ENCODE measurements at regions not wholly inside any gene's neighbourhood (a gene's known extent, or its start where the extent isn't known, plus 50 kb on each side); places are given as distances from the start of the nearest gene placed in this dataset.

GRCh38 chr2:102978091-102978490 lies 216.3 kb downstream of the TMEM182 start:
- H3K9me3 ChIP-seq = no peaks in the 10 kb centered on the region
- no peaks in the 10 kb centered on the region for H3K27me3 ChIP-seq
- ATAC-seq (ENCODE audit: low FRiP score in 2 of 2) (no peak), DNase-seq (no peak)
- 83 to 86% methylated on average over 3 of the region's 3 CpGs for WGBS, 2 donors
- H3K4me1 ChIP-seq = no peaks in the 10 kb centered on the region
- no peak overlapping the region for H3K4me3 ChIP-seq
- no peaks in the 10 kb centered on the region for H3K36me3 ChIP-seq
- H3K27ac ChIP-seq = no peak overlapping the region
- TF ChIP-seq EP300 (IDR thresholded peaks at IDR 0.05) (no peak), POLR2AphosphoS5 (IDR thresholded peaks at IDR 0.05) (no peak), CTCF (IDR thresholded peaks at IDR 0.05) (no peak), POLR2A (IDR thresholded peaks at IDR 0.05) (no peak)

DNA sequence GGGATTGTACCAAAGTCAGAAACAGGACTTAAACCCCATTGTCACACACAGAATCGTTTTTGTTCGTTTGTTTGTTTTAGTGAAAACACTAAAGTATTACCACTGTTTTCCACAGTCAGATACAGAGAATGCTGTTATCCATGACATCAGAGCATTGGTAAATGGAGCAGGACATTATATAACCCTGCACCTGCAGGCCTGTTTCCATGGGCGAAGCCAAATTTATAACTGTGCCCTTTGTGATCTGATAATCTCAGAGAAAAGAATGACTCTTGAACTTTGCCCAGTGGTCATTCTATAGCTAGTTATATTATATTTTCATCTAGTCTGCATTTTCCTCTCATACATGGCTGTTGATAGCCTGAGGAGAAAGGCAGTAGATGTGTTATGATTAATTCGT lies 217.6 kb downstream of the TMEM182 start:
- Histone ChIP-seq H3K4me3 (no peak overlapping the region), H3K36me3 (no peaks in the 10 kb centered on the region), H3K9me3 (no peaks in the 10 kb centered on the region), H3K4me1 (no peaks in the 10 kb centered on the region), H3K27ac (no peak overlapping the region), H3K27me3 (no peaks in the 10 kb centered on the region)
- 77 to 82% methylated on average over 4 of the region's 4 CpGs for WGBS, 2 donors
- TF ChIP-seq EP300 (IDR thresholded peaks at IDR 0.05) (no peak), POLR2AphosphoS5 (IDR thresholded peaks at IDR 0.05) (no peak), POLR2A (IDR thresholded peaks at IDR 0.05) (no peak), CTCF (IDR thresholded peaks at IDR 0.05) (no peak)
- ATAC-seq (ENCODE audit: low FRiP score in 2 of 2) = no peak
- no peak for DNase-seq

GRCh38 chr2:102983786-102984185 lies 222.0 kb downstream of the TMEM182 start:
- Histone ChIP-seq H3K36me3 (no peaks in the 10 kb centered on the region), H3K9me3 (no peaks in the 10 kb centered on the region), H3K4me1 (no peaks in the 10 kb centered on the region), H3K4me3 (no peak overlapping the region), H3K27me3 (no peaks in the 10 kb centered on the region), H3K27ac (no peak overlapping the region)
- no peak for ATAC-seq (ENCODE audit: low FRiP score in 2 of 2)
- DNase-seq = no peak
- WGBS, 2 donors = 70 to 74% methylated on average over 3 of the region's 3 CpGs
- TF ChIP-seq POLR2A (IDR thresholded peaks at IDR 0.05) (no peak), POLR2AphosphoS5 (IDR thresholded peaks at IDR 0.05) (no peak), CTCF (IDR thresholded peaks at IDR 0.05) (no peak), EP300 (IDR thresholded peaks at IDR 0.05) (no peak)

DNA sequence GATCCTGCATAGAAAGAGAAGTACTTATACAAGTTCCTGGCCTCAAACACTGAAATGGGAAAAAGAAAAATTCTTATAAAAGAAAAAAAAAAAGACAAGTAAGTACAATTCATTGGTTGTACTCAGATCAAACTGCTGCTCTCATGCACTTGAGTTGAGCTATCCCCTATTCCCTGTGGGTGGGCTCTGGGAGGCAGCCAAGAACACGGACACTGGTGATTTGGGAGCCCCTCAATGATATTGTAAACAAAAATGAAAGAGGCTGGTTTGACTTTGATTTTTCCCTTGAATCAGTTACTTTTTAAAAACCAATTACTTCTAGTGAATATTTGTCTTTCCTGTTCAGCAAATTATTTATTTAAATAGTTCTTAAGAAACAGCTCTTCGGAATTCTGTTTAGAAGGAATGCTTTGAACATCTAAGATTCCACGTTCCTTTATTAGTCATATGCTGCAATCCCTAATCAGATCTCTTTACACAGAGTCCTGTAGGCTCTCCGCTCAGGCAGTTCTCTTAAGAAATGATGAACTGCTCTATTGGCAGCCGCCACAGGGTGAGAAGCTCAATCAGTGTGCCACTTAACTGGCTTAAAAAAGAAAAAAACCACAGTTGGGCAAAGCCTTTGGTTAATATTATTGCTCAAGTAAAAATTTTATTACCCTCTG lies 225.1 kb downstream of the TMEM182 start:
- 55 to 64% methylated on average over 5 of the region's 5 CpGs for WGBS, 2 donors
- TF ChIP-seq CTCF (IDR thresholded peaks at IDR 0.05) (no peak), POLR2AphosphoS5 (IDR thresholded peaks at IDR 0.05) (no peak), POLR2A (IDR thresholded peaks at IDR 0.05) (no peak), EP300 (IDR thresholded peaks at IDR 0.05) (no peak)
- Histone ChIP-seq H3K27ac (no peak overlapping the region), H3K27me3 (no peaks in the 10 kb centered on the region), H3K4me3 (no peak overlapping the region), H3K36me3 (no peaks in the 10 kb centered on the region), H3K9me3 (no peaks in the 10 kb centered on the region), H3K4me1 (no peaks in the 10 kb centered on the region)
- ATAC-seq (ENCODE audit: low FRiP score in 2 of 2) (no peak), DNase-seq (no peak)

- H3K9me3 ChIP-seq = no peaks in the 10 kb centered on the region
- no peak for ATAC-seq (ENCODE audit: low FRiP score in 2 of 2)
- TF ChIP-seq POLR2AphosphoS5 (IDR thresholded peaks at IDR 0.05) = no peak
- no peak for TF ChIP-seq POLR2A (IDR thresholded peaks at IDR 0.05)
- TF ChIP-seq CTCF (IDR thresholded peaks at IDR 0.05) = no peak
- no peak for TF ChIP-seq EP300 (IDR thresholded peaks at IDR 0.05)
- no peaks in the 10 kb centered on the region for H3K27me3 ChIP-seq
- H3K4me1 ChIP-seq = no peaks in the 10 kb centered on the region
- H3K27ac ChIP-seq = no peak overlapping the region
- H3K36me3 ChIP-seq = no peaks in the 10 kb centered on the region
- 95 to 98% methylated on average over 5 of the region's 5 CpGs for WGBS, 2 donors
- no peak overlapping the region for H3K4me3 ChIP-seq
- no peak for DNase-seq
These were observed 230.8 kb downstream of the TMEM182 start for GRCh38 chr2:102992607-102993006.
